HCT116 (cell line): ENCODE measurements at regions not wholly inside any gene's neighbourhood (a gene's known extent, or its start where the extent isn't known, plus 50 kb on each side); places are given as distances from the start of the nearest gene placed in this dataset.

Experiments used
- CTCF ChIP-seq, 3 experiments: fragments of 200-600 bp in 1 of 3; sonication (generic) in 1 of 3; IDR thresholded peaks in 2 of 3; conservative IDR thresholded peaks in 1 of 3; 2 replicates each; pipeline ENCODE4 v1.5.1; 2012 to 2017; ENCODE audit warnings: low read depth in 2 of 3, low read length in 2 of 3, antibody characterized with exemption in 1 of 3, borderline replicate concordance in 1 of 3, control low read depth in 1 of 3, mild to moderate bottlenecking in 1 of 3, mixed read lengths in 1 of 3, mixed run types in 1 of 3, moderate library complexity in 1 of 3; ENCODE audit not compliant: insufficient read depth in 1 of 3
- EGR1 ChIP-seq: IDR thresholded peaks from 2 replicates; pipeline ENCODE4 v1.6.1; 2012; ENCODE audit warnings: low read depth
- EZH2 ChIP-seq: fragments of 200-600 bp; sonication (generic); IDR thresholded peaks from 2 replicates; pipeline ENCODE4 v1.6.1; 2017; ENCODE audit warnings: antibody characterized with exemption, mixed run types

GRCh38 chr10:33965795-33966581, 631.5 kb upstream of the NRP1 start:
- no peak for TF ChIP-seq EGR1
- TF ChIP-seq CTCF (IDR thresholded peaks at IDR 0.05 in 2 of 3, conservative IDR thresholded peaks at IDR 0.05 in 1 of 3; ENCODE audit: borderline replicate concordance in 1 of 3, insufficient read depth in 1 of 3, low read depth in 2 of 3, low read length in 2 of 3): no peak
- no peak for TF ChIP-seq EZH2
